ENCODE measurements at regions not wholly inside any gene's neighbourhood (a gene's known extent, or its start where the extent isn't known, plus 50 kb on each side); places are given as distances from the start of the nearest gene placed in this dataset.
"Not testable (repeated sequence)": the region's sequence is repeated elsewhere in the genome, so short reads cannot be mapped to it uniquely, and the experiment has no call there.

DNA sequence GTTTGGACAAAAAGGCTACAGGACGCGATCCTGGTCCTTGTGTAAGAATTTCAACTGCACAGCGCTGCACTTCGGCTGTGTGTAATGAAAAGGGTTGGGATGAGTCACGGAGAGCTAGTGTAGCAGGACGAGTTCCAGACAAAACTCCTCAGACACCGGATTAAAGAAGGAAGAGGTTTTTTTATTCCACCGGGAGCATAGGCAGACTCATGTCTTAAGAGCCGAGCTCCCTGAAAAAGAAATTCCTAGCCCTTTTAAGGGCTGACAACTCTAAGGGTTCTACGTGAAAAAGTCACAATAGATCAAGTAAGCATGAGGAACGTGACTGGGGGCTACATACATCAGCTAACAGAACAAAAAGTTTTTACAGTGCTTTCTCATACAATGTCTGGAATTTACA is 54.8 kb upstream of the FAM90A1 start:
- intact Hi-C loops (cut with DNase I; ENCODE audit: low total_unique reads); in situ Hi-C loops (cut with MboI; ENCODE audit: low pct_ligation_motif_present in 1 of 4, low pct_unique_long_range_greater_than_20kb in 1 of 4, low sequenced_read_pairs in 3 of 4): not testable (repeated sequence)
- WGBS, 2 donors (ENCODE audit: low coverage in 1 of 2): 67 to 68% methylated on average over 5 to 11 of the region's 11 CpGs

DNA sequence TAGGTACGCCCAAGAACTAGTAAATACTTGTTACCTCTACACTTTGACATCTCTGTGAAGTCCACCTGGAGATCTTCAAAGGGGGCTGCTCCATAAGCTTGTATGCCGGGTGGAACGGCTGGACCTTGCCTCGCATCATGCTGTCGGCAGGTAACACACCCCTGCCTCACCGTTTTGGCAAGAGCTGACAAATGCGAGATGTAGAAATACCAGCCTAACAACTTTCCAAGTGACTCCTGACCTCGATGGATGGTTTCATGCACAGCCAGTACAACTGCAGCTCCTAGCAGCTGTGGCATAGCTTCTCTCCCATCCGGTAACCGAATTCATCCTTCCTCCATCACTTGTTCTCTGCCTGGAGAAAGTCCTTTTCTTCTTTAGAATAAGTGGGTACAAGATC is 58.3 kb upstream of the FAM90A1 start:
- H3K4me3 ChIP-seq; DNase-seq; H3K27ac ChIP-seq; H3K9me3 ChIP-seq; in situ Hi-C loops (cut with MboI; ENCODE audit: low pct_ligation_motif_present in 1 of 4, low pct_unique_long_range_greater_than_20kb in 1 of 4, low sequenced_read_pairs in 3 of 4); H3K27me3 ChIP-seq; H3K36me3 ChIP-seq; intact Hi-C loops (cut with DNase I; ENCODE audit: low total_unique reads); H3K4me1 ChIP-seq: not testable (repeated sequence)
- WGBS, 2 donors (ENCODE audit: low coverage in 1 of 2): 64% methylated on average over 10 of the region's 10 CpGs; no CpG with 5 or more reads in 1 of the 2 donors

More for the DNA sequence above, 54.8 kb upstream of the FAM90A1 start:
- not testable (repeated sequence) for H3K4me3 ChIP-seq, H3K9me3 ChIP-seq, H3K4me1 ChIP-seq, H3K36me3 ChIP-seq, DNase-seq, H3K27me3 ChIP-seq, H3K27ac ChIP-seq

DNA sequence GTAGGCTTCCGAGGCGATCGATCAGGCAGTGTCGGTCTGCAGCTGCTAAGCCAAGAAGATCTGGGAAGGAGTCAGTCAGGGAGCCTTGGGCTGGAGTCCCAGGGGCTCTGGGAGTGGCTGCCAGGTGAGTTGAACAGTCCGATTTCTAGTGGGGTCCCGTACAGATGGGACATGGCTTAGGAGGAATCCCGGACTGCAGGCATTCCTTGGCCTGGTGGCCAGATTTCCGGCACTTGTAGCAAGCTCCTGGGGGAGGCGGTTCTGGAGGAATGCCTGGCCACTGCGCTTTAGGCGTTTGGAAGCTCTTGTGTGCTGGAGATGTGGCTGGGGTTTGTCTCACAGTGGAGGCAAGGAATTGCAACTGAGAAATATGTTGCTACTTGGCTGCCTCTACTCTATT is 64.3 kb upstream of the FAM90A1 start:
- DNase-seq; H3K9me3 ChIP-seq; intact Hi-C loops (cut with DNase I; ENCODE audit: low total_unique reads); H3K27ac ChIP-seq; in situ Hi-C loops (cut with MboI; ENCODE audit: low pct_ligation_motif_present in 1 of 4, low pct_unique_long_range_greater_than_20kb in 1 of 4, low sequenced_read_pairs in 3 of 4); H3K4me1 ChIP-seq; H3K4me3 ChIP-seq; H3K36me3 ChIP-seq; H3K27me3 ChIP-seq: not testable (repeated sequence)
- 88% methylated on average over 11 of the region's 11 CpGs; no CpG with 5 or more reads in 1 of the 2 donors for WGBS, 2 donors (ENCODE audit: low coverage in 1 of 2)

DNA sequence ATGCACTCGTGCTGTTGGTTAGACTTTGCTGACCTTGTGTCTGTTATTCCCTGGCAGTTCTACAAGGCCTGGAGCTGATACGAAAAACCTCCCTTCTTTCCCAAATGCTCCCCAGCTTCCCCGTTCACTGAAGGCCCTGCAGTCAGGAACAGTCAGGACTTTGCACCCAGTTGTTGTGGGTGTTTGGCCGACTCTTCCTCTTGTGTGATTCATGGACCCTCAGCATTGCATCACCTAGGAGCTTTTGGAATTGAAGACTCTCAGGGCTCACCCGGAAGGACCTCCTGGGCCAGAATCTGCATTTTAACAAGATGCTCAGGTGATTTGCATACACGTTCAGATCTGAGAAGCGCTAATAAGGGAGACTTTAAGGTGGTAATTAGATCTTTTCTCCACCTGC is 67.2 kb upstream of the FAM90A1 start:
- WGBS, 2 donors (ENCODE audit: low coverage in 1 of 2): 89% methylated on average over 6 of the region's 7 CpGs; no CpG with 5 or more reads in 1 of the 2 donors
- in situ Hi-C loops (cut with MboI; ENCODE audit: low pct_ligation_motif_present in 1 of 4, low pct_unique_long_range_greater_than_20kb in 1 of 4, low sequenced_read_pairs in 3 of 4); intact Hi-C loops (cut with DNase I; ENCODE audit: low total_unique reads); H3K9me3 ChIP-seq; DNase-seq; H3K36me3 ChIP-seq; H3K27ac ChIP-seq; H3K4me3 ChIP-seq; H3K27me3 ChIP-seq; H3K4me1 ChIP-seq: not testable (repeated sequence)

GRCh38 chr12:8308611-8309010 is 81.2 kb upstream of the FAM90A1 start:
- intact Hi-C loops (cut with DNase I; ENCODE audit: low total_unique reads); DNase-seq; in situ Hi-C loops (cut with MboI; ENCODE audit: low pct_ligation_motif_present in 1 of 4, low pct_unique_long_range_greater_than_20kb in 1 of 4, low sequenced_read_pairs in 3 of 4); H3K27ac ChIP-seq; H3K27me3 ChIP-seq; H3K9me3 ChIP-seq; H3K4me3 ChIP-seq; H3K4me1 ChIP-seq; H3K36me3 ChIP-seq: not testable (repeated sequence)
- WGBS, 2 donors (ENCODE audit: low coverage in 1 of 2): 46 to 65% methylated on average over 4 of the region's 10 CpGs

DNA sequence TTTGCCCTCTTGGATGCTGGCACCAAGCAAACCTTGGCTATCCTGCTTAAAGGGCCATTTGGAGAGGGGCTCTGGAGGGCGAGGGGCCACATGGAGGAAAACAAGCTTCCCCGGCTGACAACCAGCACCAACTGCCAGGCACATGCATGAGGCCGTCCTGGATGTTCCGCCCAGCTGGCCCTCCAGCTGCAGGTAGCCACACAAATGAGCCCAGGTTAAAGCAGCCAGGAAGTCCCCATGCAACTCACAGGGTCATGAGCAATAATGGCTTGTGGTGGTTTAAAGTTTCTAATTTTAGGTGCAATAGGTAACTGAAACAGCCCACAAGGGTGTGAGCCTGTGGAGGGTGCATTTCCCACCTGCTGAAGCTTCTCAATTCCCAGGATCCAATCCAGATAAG is 88.6 kb upstream of the FAM90A1 start:
- 83% methylated on average over 4 of the region's 4 CpGs; no CpG with 5 or more reads in 1 of the 2 donors for WGBS, 2 donors (ENCODE audit: low coverage in 1 of 2)
- in situ Hi-C loops (cut with MboI; ENCODE audit: low pct_ligation_motif_present in 1 of 4, low pct_unique_long_range_greater_than_20kb in 1 of 4, low sequenced_read_pairs in 3 of 4); H3K27ac ChIP-seq; H3K4me3 ChIP-seq; H3K27me3 ChIP-seq; DNase-seq; H3K9me3 ChIP-seq; intact Hi-C loops (cut with DNase I; ENCODE audit: low total_unique reads); H3K4me1 ChIP-seq; H3K36me3 ChIP-seq: not testable (repeated sequence)

GRCh38 chr12:8317675-8318074 is 90.3 kb upstream of the FAM90A1 start:
- in situ Hi-C loops (cut with MboI; ENCODE audit: low pct_ligation_motif_present in 1 of 4, low pct_unique_long_range_greater_than_20kb in 1 of 4, low sequenced_read_pairs in 3 of 4): not testable (repeated sequence)

GRCh38 chr12:8320251-8320730 is 92.9 kb upstream of the FAM90A1 start:
- H3K9me3 ChIP-seq; H3K4me3 ChIP-seq; in situ Hi-C loops (cut with MboI; ENCODE audit: low pct_ligation_motif_present in 1 of 4, low pct_unique_long_range_greater_than_20kb in 1 of 4, low sequenced_read_pairs in 3 of 4); H3K27me3 ChIP-seq; H3K36me3 ChIP-seq; H3K4me1 ChIP-seq; intact Hi-C loops (cut with DNase I; ENCODE audit: low total_unique reads); H3K27ac ChIP-seq: not testable (repeated sequence)
- WGBS, 2 donors (ENCODE audit: low coverage in 1 of 2): 51% methylated on average over 11 of the region's 11 CpGs; no CpG with 5 or more reads in 1 of the 2 donors
- DNase-seq: peak; percentile 12

More at GRCh38 chr12:8317675-8318074, 90.3 kb upstream of the FAM90A1 start:
- DNase-seq; H3K9me3 ChIP-seq; H3K36me3 ChIP-seq; H3K27me3 ChIP-seq; intact Hi-C loops (cut with DNase I; ENCODE audit: low total_unique reads); H3K4me3 ChIP-seq; H3K4me1 ChIP-seq; H3K27ac ChIP-seq: not testable (repeated sequence)
- 53 to 69% methylated on average over 4 to 5 of the region's 5 CpGs for WGBS, 2 donors (ENCODE audit: low coverage in 1 of 2)

DNA sequence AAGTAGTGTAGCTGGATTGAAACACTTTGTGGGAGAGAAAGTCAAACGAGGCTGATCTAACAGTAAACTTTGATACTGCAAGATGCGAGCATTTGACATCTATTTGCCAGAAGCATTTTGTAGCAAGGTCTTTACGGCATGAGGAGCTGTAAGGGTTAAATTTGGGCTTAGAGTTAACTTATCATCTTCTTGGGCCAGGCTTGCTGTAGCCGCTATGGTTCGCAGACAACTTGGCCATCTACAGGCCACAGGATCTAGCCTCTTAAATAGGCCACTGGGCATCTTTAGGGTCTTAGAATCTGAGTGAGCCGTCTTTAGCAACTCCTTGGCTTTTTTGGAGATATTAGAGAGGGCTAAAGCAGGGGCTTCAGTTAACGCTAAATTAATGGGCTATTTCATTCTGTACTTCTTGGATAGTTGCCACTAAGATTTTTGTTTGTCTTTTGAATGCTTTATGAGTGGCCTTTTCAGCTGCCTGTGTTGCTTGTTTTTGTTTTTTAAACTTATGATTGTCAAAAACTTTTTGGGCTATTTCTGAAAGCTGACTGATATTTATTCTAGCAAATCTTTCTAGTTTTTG is 93.5 kb upstream of the FAM90A1 start:
- in situ Hi-C loops (cut with MboI; ENCODE audit: low pct_ligation_motif_present in 1 of 4, low pct_unique_long_range_greater_than_20kb in 1 of 4, low sequenced_read_pairs in 3 of 4): not testable (repeated sequence)

DNA sequence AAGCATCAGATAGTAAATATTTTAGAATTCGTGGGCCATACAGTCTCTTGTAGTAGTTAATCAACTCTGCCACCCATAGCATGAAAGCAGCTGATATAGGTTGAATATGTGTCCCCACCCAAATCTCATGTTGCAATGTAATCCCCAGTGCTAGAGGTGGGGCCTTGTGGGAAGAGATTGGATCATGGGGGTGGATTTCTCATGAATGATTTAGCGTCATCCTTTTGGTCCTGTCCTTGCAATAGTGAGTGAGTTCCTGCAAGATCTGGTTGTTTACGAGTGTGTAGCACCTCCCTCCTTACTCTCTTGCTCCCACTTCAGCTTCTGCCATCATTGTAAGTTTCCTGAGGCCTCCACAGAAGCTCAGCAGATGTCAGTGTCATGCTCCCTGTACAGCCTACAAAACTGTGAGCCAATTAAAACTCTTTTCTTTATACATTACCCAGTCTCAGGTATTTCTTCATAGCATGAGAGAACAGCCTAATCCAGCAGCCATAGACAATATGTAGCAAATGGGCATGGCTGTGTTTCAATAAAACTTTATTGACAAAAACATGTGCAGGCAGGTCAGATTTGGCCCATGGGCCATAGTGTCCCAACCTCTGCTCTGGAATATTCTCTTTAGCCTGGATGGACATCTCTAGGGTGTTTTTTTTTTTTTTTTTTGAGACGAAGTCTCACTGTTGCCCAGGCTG is 97.9 kb upstream of the FAM90A1 start:
- intact Hi-C loops (cut with DNase I; ENCODE audit: low total_unique reads); H3K4me3 ChIP-seq; H3K36me3 ChIP-seq; H3K27ac ChIP-seq; DNase-seq; in situ Hi-C loops (cut with MboI; ENCODE audit: low pct_ligation_motif_present in 1 of 4, low pct_unique_long_range_greater_than_20kb in 1 of 4, low sequenced_read_pairs in 3 of 4); H3K27me3 ChIP-seq; H3K4me1 ChIP-seq; H3K9me3 ChIP-seq: not testable (repeated sequence)
- 84% methylated on average over 4 of the region's 4 CpGs; no CpG with 5 or more reads in 1 of the 2 donors for WGBS, 2 donors (ENCODE audit: low coverage in 1 of 2)

More for the DNA sequence above, 93.5 kb upstream of the FAM90A1 start:
- 65 to 78% methylated on average over 4 to 7 of the region's 7 CpGs for WGBS, 2 donors (ENCODE audit: low coverage in 1 of 2)
- H3K4me1 ChIP-seq; H3K4me3 ChIP-seq; H3K27ac ChIP-seq; H3K36me3 ChIP-seq; DNase-seq; H3K9me3 ChIP-seq; H3K27me3 ChIP-seq; intact Hi-C loops (cut with DNase I; ENCODE audit: low total_unique reads): not testable (repeated sequence)

GRCh38 chr12:8328835-8329234 is 101.4 kb upstream of the FAM90A1 start:
- in situ Hi-C loops (cut with MboI; ENCODE audit: low pct_ligation_motif_present in 1 of 4, low pct_unique_long_range_greater_than_20kb in 1 of 4, low sequenced_read_pairs in 3 of 4); H3K36me3 ChIP-seq; H3K4me3 ChIP-seq; H3K27me3 ChIP-seq; H3K4me1 ChIP-seq; H3K27ac ChIP-seq; DNase-seq; intact Hi-C loops (cut with DNase I; ENCODE audit: low total_unique reads); H3K9me3 ChIP-seq: not testable (repeated sequence)
- 74 to 89% methylated on average over 2 to 3 of the region's 3 CpGs for WGBS, 2 donors (ENCODE audit: low coverage in 1 of 2)

Measured in transverse colon (tissue), 4 donors.